HepG2 (cell line): ENCODE measurements at regions not wholly inside any gene's neighbourhood (a gene's known extent, or its start where the extent isn't known, plus 50 kb on each side); places are given as distances from the start of the nearest gene placed in this dataset.

Source experiments
- EP300 ChIP-seq, 3 experiments: sonication (generic) in 1 of 3; formaldehyde crosslinking in 1 of 3; IDR thresholded peaks; 2 replicates each; pipeline versions ENCODE4 v1.5.1 to v1.6.1; 2011 to 2020; ENCODE audit warnings: low read depth in 2 of 3, low read length in 2 of 3, borderline replicate concordance in 1 of 3, improper control_type of control experiment in 1 of 3, mild to moderate bottlenecking in 1 of 3, missing genetic modification reagents in 1 of 3, moderate library complexity in 1 of 3
- GMEB1 ChIP-seq: sonication (generic); formaldehyde crosslinking; IDR thresholded peaks from 2 replicates; pipeline ENCODE4 v1.5.1; 2020; ENCODE audit warnings: missing genetic modification reagents, mild to moderate bottlenecking, borderline replicate concordance
- MXI1 ChIP-seq: IDR thresholded peaks from 3 replicates; pipeline ENCODE4 v1.6.1; 2012; ENCODE audit warnings: low read depth, low read length, inconsistent platforms, borderline replicate concordance
- MZF1 ChIP-seq: sonication (generic); formaldehyde crosslinking; IDR thresholded peaks from 2 replicates; pipeline ENCODE4 v1.8.1; 2023; ENCODE audit warnings: mild to moderate bottlenecking, missing genetic modification reagents, borderline replicate concordance
- SUZ12 ChIP-seq: fragments of 150-350 bp; IDR thresholded peaks from 2 replicates; pipeline ENCODE4 v1.6.1; 2014; ENCODE audit warnings: low read depth, low read length
- TCF7 ChIP-seq: sonication (generic); IDR thresholded peaks from 2 replicates; pipeline ENCODE4 v1.6.1; 2016; ENCODE audit warnings: antibody characterized with exemption, low read depth
- XRCC5 ChIP-seq: fragments of 200-400 bp; formaldehyde crosslinking; optimal IDR thresholded peaks from 2 replicates; pipeline ENCODE3; 2017; ENCODE audit warnings: mild to moderate bottlenecking, low read length
- ZNF350 ChIP-seq: sonication (generic); formaldehyde crosslinking; IDR thresholded peaks from 2 replicates; pipeline ENCODE4 v1.4.0; 2020; ENCODE audit warnings: mild to moderate bottlenecking, low read depth, missing genetic modification reagents, borderline replicate concordance
- ZNF737 ChIP-seq: sonication (generic); formaldehyde crosslinking; IDR thresholded peaks from 2 replicates; pipeline ENCODE4 v1.5.0; 2020; ENCODE audit warnings: missing genetic modification reagents, mild to moderate bottlenecking, borderline replicate concordance
- TF ChIP-seq, protein P1 (sequence below): sonication (generic); formaldehyde crosslinking; IDR thresholded peaks from 2 replicates; pipeline ENCODE4 v1.5.0; 2020; ENCODE audit warnings: mild to moderate bottlenecking, missing genetic modification reagents, moderate library complexity
- TF ChIP-seq, protein P2 (sequence below): sonication (generic); formaldehyde crosslinking; IDR thresholded peaks from 2 replicates; pipeline ENCODE4 v1.5.0; 2020; ENCODE audit warnings: missing genetic modification reagents
- TF ChIP-seq, protein P3 (sequence below): sonication (generic); formaldehyde crosslinking; IDR thresholded peaks from 2 replicates; pipeline ENCODE4 v1.4.0; 2020; ENCODE audit warnings: missing genetic modification reagents
- TF ChIP-seq, protein P4 (sequence below): sonication (generic); formaldehyde crosslinking; IDR thresholded peaks from 2 replicates; pipeline ENCODE4 v1.4.0; 2020; ENCODE audit warnings: low read depth, mild to moderate bottlenecking, missing genetic modification reagents

- TF ChIP-seq ZNF350 (CRISPR knock-in tag) = no peak
- TF ChIP-seq, protein P1, sequence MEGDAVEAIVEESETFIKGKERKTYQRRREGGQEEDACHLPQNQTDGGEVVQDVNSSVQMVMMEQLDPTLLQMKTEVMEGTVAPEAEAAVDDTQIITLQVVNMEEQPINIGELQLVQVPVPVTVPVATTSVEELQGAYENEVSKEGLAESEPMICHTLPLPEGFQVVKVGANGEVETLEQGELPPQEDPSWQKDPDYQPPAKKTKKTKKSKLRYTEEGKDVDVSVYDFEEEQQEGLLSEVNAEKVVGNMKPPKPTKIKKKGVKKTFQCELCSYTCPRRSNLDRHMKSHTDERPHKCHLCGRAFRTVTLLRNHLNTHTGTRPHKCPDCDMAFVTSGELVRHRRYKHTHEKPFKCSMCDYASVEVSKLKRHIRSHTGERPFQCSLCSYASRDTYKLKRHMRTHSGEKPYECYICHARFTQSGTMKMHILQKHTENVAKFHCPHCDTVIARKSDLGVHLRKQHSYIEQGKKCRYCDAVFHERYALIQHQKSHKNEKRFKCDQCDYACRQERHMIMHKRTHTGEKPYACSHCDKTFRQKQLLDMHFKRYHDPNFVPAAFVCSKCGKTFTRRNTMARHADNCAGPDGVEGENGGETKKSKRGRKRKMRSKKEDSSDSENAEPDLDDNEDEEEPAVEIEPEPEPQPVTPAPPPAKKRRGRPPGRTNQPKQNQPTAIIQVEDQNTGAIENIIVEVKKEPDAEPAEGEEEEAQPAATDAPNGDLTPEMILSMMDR (CRISPR knock-in tag) = no peak
- TF ChIP-seq XRCC5 = no peak
- no peak for TF ChIP-seq TCF7
- TF ChIP-seq, protein P2, sequence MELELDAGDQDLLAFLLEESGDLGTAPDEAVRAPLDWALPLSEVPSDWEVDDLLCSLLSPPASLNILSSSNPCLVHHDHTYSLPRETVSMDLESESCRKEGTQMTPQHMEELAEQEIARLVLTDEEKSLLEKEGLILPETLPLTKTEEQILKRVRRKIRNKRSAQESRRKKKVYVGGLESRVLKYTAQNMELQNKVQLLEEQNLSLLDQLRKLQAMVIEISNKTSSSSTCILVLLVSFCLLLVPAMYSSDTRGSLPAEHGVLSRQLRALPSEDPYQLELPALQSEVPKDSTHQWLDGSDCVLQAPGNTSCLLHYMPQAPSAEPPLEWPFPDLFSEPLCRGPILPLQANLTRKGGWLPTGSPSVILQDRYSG (CRISPR knock-in tag) = no peak
- no peak for TF ChIP-seq EP300 (IDR thresholded peaks at IDR 0.05; ENCODE audit: low read depth in 2 of 2, low read length in 2 of 2)
- TF ChIP-seq EP300 (CRISPR knock-in tag; IDR thresholded peaks at IDR 0.05; ENCODE audit: borderline replicate concordance) = no peak
- no peak for TF ChIP-seq MXI1
- TF ChIP-seq, protein P3, sequence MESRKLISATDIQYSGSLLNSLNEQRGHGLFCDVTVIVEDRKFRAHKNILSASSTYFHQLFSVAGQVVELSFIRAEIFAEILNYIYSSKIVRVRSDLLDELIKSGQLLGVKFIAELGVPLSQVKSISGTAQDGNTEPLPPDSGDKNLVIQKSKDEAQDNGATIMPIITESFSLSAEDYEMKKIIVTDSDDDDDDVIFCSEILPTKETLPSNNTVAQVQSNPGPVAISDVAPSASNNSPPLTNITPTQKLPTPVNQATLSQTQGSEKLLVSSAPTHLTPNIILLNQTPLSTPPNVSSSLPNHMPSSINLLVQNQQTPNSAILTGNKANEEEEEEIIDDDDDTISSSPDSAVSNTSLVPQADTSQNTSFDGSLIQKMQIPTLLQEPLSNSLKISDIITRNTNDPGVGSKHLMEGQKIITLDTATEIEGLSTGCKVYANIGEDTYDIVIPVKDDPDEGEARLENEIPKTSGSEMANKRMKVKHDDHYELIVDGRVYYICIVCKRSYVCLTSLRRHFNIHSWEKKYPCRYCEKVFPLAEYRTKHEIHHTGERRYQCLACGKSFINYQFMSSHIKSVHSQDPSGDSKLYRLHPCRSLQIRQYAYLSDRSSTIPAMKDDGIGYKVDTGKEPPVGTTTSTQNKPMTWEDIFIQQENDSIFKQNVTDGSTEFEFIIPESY = no peak
- TF ChIP-seq SUZ12 = no peak
- no peak for TF ChIP-seq GMEB1 (CRISPR knock-in tag)
- TF ChIP-seq, protein P4, sequence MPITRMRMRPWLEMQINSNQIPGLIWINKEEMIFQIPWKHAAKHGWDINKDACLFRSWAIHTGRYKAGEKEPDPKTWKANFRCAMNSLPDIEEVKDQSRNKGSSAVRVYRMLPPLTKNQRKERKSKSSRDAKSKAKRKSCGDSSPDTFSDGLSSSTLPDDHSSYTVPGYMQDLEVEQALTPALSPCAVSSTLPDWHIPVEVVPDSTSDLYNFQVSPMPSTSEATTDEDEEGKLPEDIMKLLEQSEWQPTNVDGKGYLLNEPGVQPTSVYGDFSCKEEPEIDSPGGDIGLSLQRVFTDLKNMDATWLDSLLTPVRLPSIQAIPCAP (CRISPR knock-in tag) = no peak
- no peak for TF ChIP-seq ZNF737 (CRISPR knock-in tag)
- no peak for TF ChIP-seq MZF1 (CRISPR knock-in tag)
Observed at GRCh38 chr3:192040282-192041043, 579.5 kb downstream of the PYDC2 start.
